ENCODE measurements at regions not wholly inside any gene's neighbourhood (a gene's known extent, or its start where the extent isn't known, plus 50 kb on each side); places are given as distances from the start of the nearest gene placed in this dataset.

GRCh38 chr12:93261505-93262094 lies 116.1 kb upstream of the NUDT4 start:
- DNase-seq (ENCODE audit: low read depth) = no peak
- no peak for TF ChIP-seq CTCF (IDR thresholded peaks at IDR 0.05; ENCODE audit: control insufficient read depth, insufficient read depth, low read depth, low read length, missing control alignments)
- no peak overlapping the region for H3K4me3 ChIP-seq (ENCODE audit: control insufficient read depth, low read depth, low read length)

DNA sequence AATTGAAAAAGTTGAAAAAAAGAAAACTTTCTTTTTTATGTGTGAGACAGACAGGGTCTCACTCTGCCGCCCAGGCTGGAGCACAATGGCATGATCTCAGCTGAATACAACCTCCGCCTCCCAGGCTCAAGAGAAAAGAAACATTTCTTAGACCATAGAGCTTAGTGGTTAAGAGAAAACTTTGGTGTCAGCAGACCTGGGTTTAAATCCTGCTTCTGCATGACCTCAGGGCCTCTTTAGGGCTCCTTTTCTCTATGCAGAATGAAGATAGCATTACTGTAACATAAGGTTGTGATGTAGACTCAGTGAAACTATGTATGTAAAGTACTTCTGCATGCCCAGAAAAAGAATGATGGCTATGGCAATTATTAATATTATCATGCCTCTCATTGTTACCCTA lies 104.7 kb upstream of the NUDT4 start:
- H3K4me3 ChIP-seq (ENCODE audit: control insufficient read depth, low read depth, low read length) = no peak overlapping the region
- TF ChIP-seq CTCF (IDR thresholded peaks at IDR 0.05; ENCODE audit: control insufficient read depth, insufficient read depth, low read depth, low read length, missing control alignments) = no peak
- DNase-seq (ENCODE audit: low read depth) = no peak

DNA sequence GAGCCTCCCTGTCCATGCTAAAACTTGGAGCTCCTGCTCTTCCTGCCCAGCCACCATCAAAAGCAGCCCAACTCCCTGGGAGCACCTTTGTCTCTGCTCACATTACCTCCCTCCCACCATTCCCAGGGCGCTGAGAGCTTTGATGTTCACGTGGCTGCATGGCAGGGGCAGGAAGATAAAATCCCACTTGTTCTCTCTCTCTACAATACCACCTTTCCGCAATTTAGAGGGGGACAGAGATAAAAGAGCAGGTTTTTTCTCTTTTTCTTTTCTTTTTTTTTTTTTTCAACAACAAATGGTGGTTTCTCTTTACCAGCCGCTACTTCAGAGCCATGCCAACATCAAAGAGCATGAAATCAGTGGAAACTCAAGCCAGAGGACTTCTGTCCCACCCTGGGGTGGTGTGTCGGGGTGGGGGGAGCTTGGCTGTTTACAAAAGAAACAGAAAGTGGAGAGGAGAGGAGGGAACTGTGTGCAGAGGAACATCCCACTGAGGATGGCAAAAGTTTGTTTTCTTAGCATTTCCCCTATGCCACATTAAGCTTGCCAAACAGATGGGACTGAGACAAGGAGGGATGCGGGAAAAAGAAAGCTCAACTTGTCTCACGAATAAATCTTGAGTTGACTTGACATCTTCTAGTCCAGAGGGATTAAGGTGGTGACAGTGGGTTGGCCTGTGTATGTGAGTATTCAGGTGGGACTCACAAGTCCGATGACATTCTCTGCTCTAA lies 103.7 kb upstream of the NUDT4 start:
- TF ChIP-seq CTCF (IDR thresholded peaks at IDR 0.05; ENCODE audit: control insufficient read depth, insufficient read depth, low read depth, low read length, missing control alignments) = no peak
- no peak for DNase-seq (ENCODE audit: low read depth)
- no peak overlapping the region for H3K4me3 ChIP-seq (ENCODE audit: control insufficient read depth, low read depth, low read length)

DNA sequence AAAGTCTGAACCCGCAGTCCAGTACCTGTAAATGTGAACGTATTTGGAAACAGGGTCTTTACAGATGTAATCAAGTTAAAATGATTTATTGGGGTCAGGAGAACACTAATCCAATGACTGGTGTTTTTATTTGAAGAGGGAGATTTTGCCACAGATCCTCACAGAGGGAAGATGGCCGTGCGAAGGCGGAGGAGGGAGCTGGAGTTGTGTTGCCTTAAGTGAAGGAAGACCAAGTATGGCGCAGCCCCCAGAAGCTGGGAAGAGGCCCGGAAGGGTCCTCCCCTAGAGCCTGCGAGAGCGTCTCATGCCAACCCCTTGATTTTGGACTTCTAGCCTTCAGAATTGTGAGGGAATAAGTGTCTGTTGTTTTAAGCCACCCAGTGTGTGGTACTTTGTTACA lies 102.8 kb upstream of the NUDT4 start:
- no peak overlapping the region for H3K4me3 ChIP-seq (ENCODE audit: control insufficient read depth, low read depth, low read length)
- TF ChIP-seq CTCF (IDR thresholded peaks at IDR 0.05; ENCODE audit: control insufficient read depth, insufficient read depth, low read depth, low read length, missing control alignments) = no peak

DNA sequence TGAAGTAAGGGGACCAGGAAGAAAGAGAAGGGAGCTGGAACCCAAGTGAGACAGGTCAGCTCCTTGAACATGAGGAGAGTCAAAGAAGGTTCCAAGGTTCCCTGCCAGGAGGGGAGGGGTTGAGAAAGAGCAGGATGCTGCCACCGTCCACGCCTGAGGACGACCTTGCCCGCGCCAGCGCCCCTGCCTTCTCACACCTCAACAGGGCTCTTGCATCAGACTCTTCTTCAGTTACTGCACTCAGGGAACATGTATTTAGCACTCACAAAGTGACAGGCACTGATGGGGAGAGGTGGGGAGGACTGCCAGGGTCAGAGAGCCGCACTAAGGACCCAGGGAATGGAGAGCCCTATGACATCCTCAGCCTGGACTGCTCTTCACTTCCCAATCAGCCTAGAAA lies 102.1 kb upstream of the NUDT4 start:
- no peak for DNase-seq (ENCODE audit: low read depth)
- no peak for TF ChIP-seq CTCF (IDR thresholded peaks at IDR 0.05; ENCODE audit: control insufficient read depth, insufficient read depth, low read depth, low read length, missing control alignments)
- H3K4me3 ChIP-seq (ENCODE audit: control insufficient read depth, low read depth, low read length) = no peak overlapping the region

More for the DNA sequence above, 102.8 kb upstream of the NUDT4 start:
- DNase-seq (ENCODE audit: low read depth) = no peak

DNA sequence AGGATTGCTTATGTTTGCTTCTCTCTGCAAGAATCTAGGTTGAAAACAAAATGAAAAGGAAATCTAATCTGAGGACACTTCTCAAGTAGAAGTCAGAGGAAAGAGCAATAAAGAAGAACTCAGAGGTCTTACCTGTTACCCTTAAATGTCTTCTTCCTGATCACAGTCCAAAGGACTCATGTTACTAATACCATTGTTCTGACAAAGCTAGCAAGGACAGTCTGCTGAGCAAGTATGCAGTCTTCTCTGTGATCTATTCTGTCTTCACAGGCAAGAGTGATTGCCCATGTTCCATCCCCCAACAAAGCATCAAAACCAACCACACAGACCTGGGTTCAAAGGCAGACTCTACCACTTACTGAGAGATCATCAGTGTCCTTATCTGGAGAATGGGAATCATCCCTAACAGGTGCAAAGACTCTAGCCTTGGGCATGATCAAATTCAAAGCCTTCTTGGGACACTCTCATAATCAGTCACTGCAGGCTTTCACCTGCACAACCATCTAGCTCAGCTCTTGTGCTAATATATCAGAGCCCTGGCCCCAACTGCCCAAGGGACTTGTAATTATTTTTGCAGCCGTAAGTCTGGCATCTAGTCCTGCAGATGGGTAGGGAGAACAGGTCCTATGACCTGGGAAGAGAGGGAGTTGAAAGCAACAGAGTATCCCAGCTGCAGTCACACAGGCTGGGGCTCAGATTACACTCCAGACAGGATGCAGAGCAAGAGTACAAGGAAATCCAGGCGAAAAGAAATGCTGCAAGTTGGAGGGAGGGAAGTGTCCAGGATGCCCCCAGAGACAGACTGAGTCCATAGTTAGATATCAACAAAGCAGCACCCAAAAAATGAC lies 97.9 kb upstream of the NUDT4 start:
- TF ChIP-seq CTCF (IDR thresholded peaks at IDR 0.05; ENCODE audit: control insufficient read depth, insufficient read depth, low read depth, low read length, missing control alignments) = no peak
- no peak for DNase-seq (ENCODE audit: low read depth)
- no peak overlapping the region for H3K4me3 ChIP-seq (ENCODE audit: control insufficient read depth, low read depth, low read length)
